ENCODE measurements at regions not wholly inside any gene's neighbourhood (a gene's known extent, or its start where the extent isn't known, plus 50 kb on each side); places are given as distances from the start of the nearest gene placed in this dataset.
"Not testable (repeated sequence)": the region's sequence is repeated elsewhere in the genome, so short reads cannot be mapped to it uniquely, and the experiment has no call there.

DNA sequence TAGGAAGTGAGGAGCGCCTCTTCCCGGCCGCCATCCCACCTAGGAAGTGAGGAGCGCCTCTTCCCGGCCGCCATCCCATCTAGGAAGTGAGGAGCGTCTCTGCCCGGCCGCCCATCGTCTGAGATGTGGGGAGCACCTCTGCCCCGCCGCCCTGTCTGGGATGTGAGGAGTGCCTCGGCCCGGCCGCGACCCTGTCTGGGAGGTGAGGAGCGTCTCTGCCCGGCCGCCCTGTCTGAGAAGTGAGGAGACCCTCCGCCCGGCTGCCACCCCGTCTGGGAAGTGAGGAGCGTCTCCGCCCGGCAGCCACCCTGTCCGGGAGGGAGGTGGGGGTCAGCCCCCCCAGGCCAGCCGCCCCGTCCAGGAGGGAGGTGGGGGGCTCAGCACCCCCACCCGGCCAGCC lies 814.4 kb downstream of the GATA3 start:
- H3K4me3 ChIP-seq (ENCODE audit: low read depth in 1 of 3, low read length in 3 of 3); DNase-seq: not testable (repeated sequence)

DNA sequence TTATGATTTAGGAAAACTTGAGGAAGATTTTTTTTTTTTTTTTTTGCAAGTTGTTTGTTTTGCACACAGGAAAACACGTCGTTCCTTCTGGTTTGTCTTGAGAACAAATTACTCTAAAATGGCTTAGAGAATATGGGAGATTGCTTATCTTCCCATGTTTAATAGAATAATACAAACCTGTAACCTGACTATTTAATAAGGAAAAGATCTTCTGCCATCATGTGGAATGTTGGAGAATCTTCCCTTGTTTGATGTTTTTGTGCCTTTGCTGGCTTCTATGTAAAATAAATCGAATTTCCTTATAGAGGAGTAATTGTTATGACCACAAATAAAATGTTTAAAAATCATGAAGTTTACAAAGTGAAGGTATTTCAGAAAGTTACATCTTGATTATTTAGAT lies 818.8 kb downstream of the GATA3 start:
- Histone ChIP-seq H3K27ac (ENCODE audit: low read depth in 1 of 3, low read length in 2 of 3) (no peak overlapping the region), H3K9me3 (ENCODE audit: control insufficient read depth in 2 of 2, insufficient read depth in 1 of 2, low read depth in 1 of 2, low read length in 1 of 2) (no peaks in the 10 kb centered on the region), H3K4me1 (ENCODE audit: control insufficient read depth in 3 of 3, insufficient read depth in 2 of 3, low read depth in 1 of 3, low read length in 2 of 3) (no peaks in the 10 kb centered on the region), H3K4me3 (ENCODE audit: low read depth in 1 of 3, low read length in 3 of 3) (no peak overlapping the region), H3K36me3 (ENCODE audit: control insufficient read depth in 3 of 3, insufficient read depth in 2 of 3, low read depth in 1 of 3, low read length in 3 of 3) (no peaks in the 10 kb centered on the region), H3K27me3 (ENCODE audit: control insufficient read depth in 3 of 3, insufficient read depth in 3 of 3, low read length in 3 of 3) (no peaks in the 10 kb centered on the region)
- DNase-seq (no peak), FAIRE-seq (no peak)
- WGBS, 3 donors, result 26 to 44% (median 37%) methylated on average over 3 of the region's 3 CpGs

More for the DNA sequence above, 814.4 kb downstream of the GATA3 start:
- not testable (repeated sequence) for H3K9me3 ChIP-seq (ENCODE audit: control insufficient read depth in 2 of 2, insufficient read depth in 1 of 2, low read depth in 1 of 2, low read length in 1 of 2); H3K4me1 ChIP-seq (ENCODE audit: control insufficient read depth in 3 of 3, insufficient read depth in 2 of 3, low read depth in 1 of 3, low read length in 2 of 3); H3K36me3 ChIP-seq (ENCODE audit: control insufficient read depth in 3 of 3, insufficient read depth in 2 of 3, low read depth in 1 of 3, low read length in 3 of 3); FAIRE-seq; H3K27me3 ChIP-seq (ENCODE audit: control insufficient read depth in 3 of 3, insufficient read depth in 3 of 3, low read length in 3 of 3); H3K27ac ChIP-seq (ENCODE audit: low read depth in 1 of 3, low read length in 2 of 3)
- WGBS, 3 donors, result 94 to 96% (median 95%) methylated on average over 5 to 29 of the region's 29 CpGs

DNA sequence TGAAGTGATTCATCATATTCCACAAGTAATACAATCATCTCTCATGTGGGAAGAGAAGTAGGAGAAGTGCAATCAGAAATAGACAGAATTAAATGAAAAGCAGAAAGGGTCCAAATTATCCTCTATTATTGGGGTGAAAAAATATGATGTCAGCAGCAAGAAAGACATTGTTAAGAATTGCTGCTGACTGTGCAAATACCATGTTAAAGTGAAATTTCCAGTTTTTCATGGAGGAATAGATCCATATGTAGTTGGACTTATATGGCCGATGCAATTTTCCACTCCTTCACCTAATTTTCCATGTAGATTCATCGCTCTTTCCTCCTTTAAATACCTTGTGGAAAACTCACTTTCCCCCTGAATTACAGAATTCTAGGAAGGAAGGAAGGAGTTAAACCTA lies 819.8 kb downstream of the GATA3 start:
- no peaks in the 10 kb centered on the region for H3K27me3 ChIP-seq (ENCODE audit: control insufficient read depth in 3 of 3, insufficient read depth in 3 of 3, low read length in 3 of 3)
- no peaks in the 10 kb centered on the region for H3K36me3 ChIP-seq (ENCODE audit: control insufficient read depth in 3 of 3, insufficient read depth in 2 of 3, low read depth in 1 of 3, low read length in 3 of 3)
- DNase-seq (no peak), FAIRE-seq (no peak)
- no peaks in the 10 kb centered on the region for H3K9me3 ChIP-seq (ENCODE audit: control insufficient read depth in 2 of 2, insufficient read depth in 1 of 2, low read depth in 1 of 2, low read length in 1 of 2)
- WGBS, 3 donors, result 91 to 94% (median 92%) methylated on average over 2 of the region's 2 CpGs
- no peak overlapping the region for H3K27ac ChIP-seq (ENCODE audit: low read depth in 1 of 3, low read length in 2 of 3)
- no peak overlapping the region for H3K4me3 ChIP-seq (ENCODE audit: low read depth in 1 of 3, low read length in 3 of 3)
- H3K4me1 ChIP-seq (ENCODE audit: control insufficient read depth in 3 of 3, insufficient read depth in 2 of 3, low read depth in 1 of 3, low read length in 2 of 3), result no peaks in the 10 kb centered on the region

DNA sequence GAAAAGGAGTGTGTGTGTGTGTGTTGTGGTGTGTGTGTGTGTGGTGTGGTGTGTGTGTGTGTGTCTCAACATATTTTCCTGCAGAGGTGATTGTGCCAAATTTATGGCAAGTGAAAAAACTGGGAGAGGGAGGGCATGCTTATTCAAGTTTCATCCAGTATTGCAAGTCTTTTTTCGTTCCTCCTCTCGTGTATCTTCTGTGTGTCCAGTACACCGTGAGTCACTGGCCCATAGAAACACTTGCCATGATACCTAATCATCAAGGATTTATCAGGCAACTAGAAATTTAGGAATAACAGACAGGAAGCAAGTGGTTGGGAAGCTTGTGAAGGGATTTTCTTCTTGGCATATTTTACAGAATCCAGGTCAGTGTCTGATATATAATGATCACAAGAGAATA lies 820.5 kb downstream of the GATA3 start:
- Histone ChIP-seq H3K36me3 (ENCODE audit: control insufficient read depth in 3 of 3, insufficient read depth in 2 of 3, low read depth in 1 of 3, low read length in 3 of 3) (no peaks in the 10 kb centered on the region), H3K9me3 (ENCODE audit: control insufficient read depth in 2 of 2, insufficient read depth in 1 of 2, low read depth in 1 of 2, low read length in 1 of 2) (no peaks in the 10 kb centered on the region), H3K27ac (ENCODE audit: low read depth in 1 of 3, low read length in 2 of 3) (no peak overlapping the region), H3K27me3 (ENCODE audit: control insufficient read depth in 3 of 3, insufficient read depth in 3 of 3, low read length in 3 of 3) (no peaks in the 10 kb centered on the region), H3K4me3 (ENCODE audit: low read depth in 1 of 3, low read length in 3 of 3) (no peak overlapping the region), H3K4me1 (ENCODE audit: control insufficient read depth in 3 of 3, insufficient read depth in 2 of 3, low read depth in 1 of 3, low read length in 2 of 3) (no peaks in the 10 kb centered on the region)
- no peak for FAIRE-seq
- DNase-seq, result no peak
- WGBS, 3 donors, result 79 to 86% (median 85%) methylated on average over 3 of the region's 3 CpGs

DNA sequence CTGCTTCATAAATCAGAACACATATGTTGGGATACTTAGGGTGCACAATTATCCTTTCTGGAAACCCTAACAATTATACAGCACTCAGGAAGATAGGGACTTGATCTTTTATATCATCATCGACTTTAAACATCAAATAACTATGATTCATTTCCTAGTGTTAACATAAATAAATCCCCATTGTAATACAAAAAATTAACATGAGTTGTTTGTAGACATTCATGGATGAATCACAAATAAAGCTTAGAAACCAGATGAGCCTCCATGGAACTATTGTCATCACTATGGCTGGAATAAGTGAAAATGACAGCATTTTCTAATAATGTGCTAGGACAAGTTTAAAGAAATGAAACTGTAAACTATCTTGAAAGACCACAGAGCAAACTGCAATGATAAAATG lies 821.7 kb downstream of the GATA3 start:
- H3K4me3 ChIP-seq (ENCODE audit: low read depth in 1 of 3, low read length in 3 of 3), result no peak overlapping the region
- no peaks in the 10 kb centered on the region for H3K4me1 ChIP-seq (ENCODE audit: control insufficient read depth in 3 of 3, insufficient read depth in 2 of 3, low read depth in 1 of 3, low read length in 2 of 3)
- H3K36me3 ChIP-seq (ENCODE audit: control insufficient read depth in 3 of 3, insufficient read depth in 2 of 3, low read depth in 1 of 3, low read length in 3 of 3), result no peaks in the 10 kb centered on the region
- H3K9me3 ChIP-seq (ENCODE audit: control insufficient read depth in 2 of 2, insufficient read depth in 1 of 2, low read depth in 1 of 2, low read length in 1 of 2), result no peaks in the 10 kb centered on the region
- no peak for FAIRE-seq
- no peak overlapping the region for H3K27ac ChIP-seq (ENCODE audit: low read depth in 1 of 3, low read length in 2 of 3)
- no peak for DNase-seq
- no peaks in the 10 kb centered on the region for H3K27me3 ChIP-seq (ENCODE audit: control insufficient read depth in 3 of 3, insufficient read depth in 3 of 3, low read length in 3 of 3)
- WGBS, 3 donors, result 42 to 60% (median 44%) methylated on average over 1 of the region's 1 CpG

DNA sequence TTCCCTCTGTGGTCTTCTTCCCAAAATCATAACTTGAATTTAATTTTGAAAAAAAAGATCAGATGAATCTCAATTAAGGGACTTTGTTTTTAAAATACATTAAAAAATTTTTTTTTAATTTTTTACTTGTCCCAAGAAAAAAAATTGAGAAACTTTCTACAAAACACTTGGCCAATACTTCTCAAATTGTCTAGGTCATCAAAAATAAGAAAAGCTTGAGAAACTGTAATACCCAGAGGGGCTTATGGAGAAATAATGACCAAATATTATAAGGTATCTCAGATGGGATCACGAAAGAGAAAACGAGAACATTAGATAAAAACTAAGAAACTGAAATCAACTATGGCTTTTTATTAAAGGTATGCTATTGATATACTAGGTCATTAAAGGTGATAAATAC lies 835.0 kb downstream of the GATA3 start:
- H3K9me3 ChIP-seq (ENCODE audit: control insufficient read depth in 2 of 2, insufficient read depth in 1 of 2, low read depth in 1 of 2, low read length in 1 of 2), result no peaks in the 10 kb centered on the region
- H3K4me3 ChIP-seq (ENCODE audit: low read depth in 1 of 3, low read length in 3 of 3), result no peak overlapping the region
- no peak for DNase-seq
- 70 to 89% (median 87%) methylated on average over 2 of the region's 2 CpGs for WGBS, 3 donors
- H3K4me1 ChIP-seq (ENCODE audit: control insufficient read depth in 3 of 3, insufficient read depth in 2 of 3, low read depth in 1 of 3, low read length in 2 of 3), result no peaks in the 10 kb centered on the region
- no peaks in the 10 kb centered on the region for H3K36me3 ChIP-seq (ENCODE audit: control insufficient read depth in 3 of 3, insufficient read depth in 2 of 3, low read depth in 1 of 3, low read length in 3 of 3)
- H3K27ac ChIP-seq (ENCODE audit: low read depth in 1 of 3, low read length in 2 of 3), result no peak overlapping the region
- H3K27me3 ChIP-seq (ENCODE audit: control insufficient read depth in 3 of 3, insufficient read depth in 3 of 3, low read length in 3 of 3), result no peaks in the 10 kb centered on the region
- no peak for FAIRE-seq

DNA sequence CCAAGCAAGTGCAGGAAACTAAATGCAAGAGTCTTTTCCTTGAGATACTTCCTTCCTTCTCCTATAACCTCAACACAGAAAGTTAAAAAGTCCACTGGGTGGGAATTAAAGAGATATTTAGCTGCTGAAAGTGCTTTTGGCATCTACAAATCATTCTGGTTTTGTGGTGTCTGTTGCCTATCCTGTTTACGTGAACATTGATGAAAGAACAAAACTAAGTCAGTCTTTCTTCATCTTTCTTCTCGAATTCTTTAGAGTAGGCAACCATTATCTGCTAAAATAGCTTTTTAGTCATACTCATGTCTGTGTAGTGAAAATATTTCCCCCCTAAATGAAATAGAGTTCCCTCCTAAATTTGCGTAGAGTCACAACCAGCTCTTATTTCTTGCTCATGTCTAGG lies 838.6 kb downstream of the GATA3 start:
- Histone ChIP-seq H3K4me3 (ENCODE audit: low read depth in 1 of 3, low read length in 3 of 3) (no peak overlapping the region), H3K4me1 (ENCODE audit: control insufficient read depth in 3 of 3, insufficient read depth in 2 of 3, low read depth in 1 of 3, low read length in 2 of 3) (no peaks in the 10 kb centered on the region), H3K9me3 (ENCODE audit: control insufficient read depth in 2 of 2, insufficient read depth in 1 of 2, low read depth in 1 of 2, low read length in 1 of 2) (no peaks in the 10 kb centered on the region), H3K27me3 (ENCODE audit: control insufficient read depth in 3 of 3, insufficient read depth in 3 of 3, low read length in 3 of 3) (no peaks in the 10 kb centered on the region), H3K36me3 (ENCODE audit: control insufficient read depth in 3 of 3, insufficient read depth in 2 of 3, low read depth in 1 of 3, low read length in 3 of 3) (no peaks in the 10 kb centered on the region), H3K27ac (ENCODE audit: low read depth in 1 of 3, low read length in 2 of 3) (no peak overlapping the region)
- DNase-seq, result no peak
- no peak for FAIRE-seq
- WGBS, 3 donors, result 64 to 74% (median 70%) methylated on average over 3 of the region's 3 CpGs

DNA sequence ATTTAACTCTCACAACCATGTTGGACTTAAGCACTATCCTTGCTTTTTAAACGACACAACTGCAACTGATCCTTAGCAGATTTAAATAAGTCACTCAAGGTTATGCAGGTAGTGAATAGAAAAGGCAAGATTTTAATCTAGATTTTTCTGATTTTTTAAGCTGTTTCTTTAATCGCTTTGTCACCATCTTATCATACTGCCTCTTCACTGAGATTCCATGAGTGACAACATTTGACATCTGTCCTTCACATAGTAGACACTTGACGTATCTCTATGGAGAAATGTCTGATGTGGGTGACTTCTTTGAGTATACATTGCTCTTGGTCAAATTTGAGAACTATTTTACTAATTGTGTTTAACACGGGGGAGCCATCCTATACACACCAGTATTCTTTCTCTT lies 839.7 kb downstream of the GATA3 start:
- no peak for FAIRE-seq
- DNase-seq, result no peak
- 70 to 89% (median 74%) methylated on average over 4 of the region's 4 CpGs for WGBS, 3 donors

DNA sequence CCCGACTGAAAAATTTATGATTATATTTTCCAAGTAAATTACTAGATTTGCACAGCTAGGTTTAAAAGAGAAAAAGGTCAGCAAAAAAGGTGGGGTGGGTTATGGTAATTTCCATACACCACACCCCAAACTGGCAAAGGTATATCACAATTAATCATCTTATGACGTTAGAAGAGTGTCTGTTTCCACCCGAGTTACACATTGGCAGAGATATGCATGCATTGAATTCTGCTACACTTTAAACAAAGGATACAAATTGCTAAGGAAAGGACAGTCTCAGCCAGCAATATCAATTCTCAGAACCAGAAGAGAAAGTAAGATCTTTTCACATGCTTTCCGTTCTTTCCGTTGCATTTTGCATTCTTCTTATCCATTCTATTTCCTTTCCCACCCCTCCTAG lies 843.3 kb downstream of the GATA3 start:
- Histone ChIP-seq H3K27ac (ENCODE audit: low read depth in 1 of 3, low read length in 2 of 3) (no peak overlapping the region), H3K4me1 (ENCODE audit: control insufficient read depth in 3 of 3, insufficient read depth in 2 of 3, low read depth in 1 of 3, low read length in 2 of 3) (no peaks in the 10 kb centered on the region), H3K27me3 (ENCODE audit: control insufficient read depth in 3 of 3, insufficient read depth in 3 of 3, low read length in 3 of 3) (no peaks in the 10 kb centered on the region), H3K9me3 (ENCODE audit: control insufficient read depth in 2 of 2, insufficient read depth in 1 of 2, low read depth in 1 of 2, low read length in 1 of 2) (no peaks in the 10 kb centered on the region), H3K4me3 (ENCODE audit: low read depth in 1 of 3, low read length in 3 of 3) (no peak overlapping the region), H3K36me3 (ENCODE audit: control insufficient read depth in 3 of 3, insufficient read depth in 2 of 3, low read depth in 1 of 3, low read length in 3 of 3) (no peaks in the 10 kb centered on the region)
- no peak for FAIRE-seq
- WGBS, 3 donors, result 59 to 64% (median 61%) methylated on average over 5 of the region's 5 CpGs
- DNase-seq, result no peak

More for the DNA sequence above, 839.7 kb downstream of the GATA3 start:
- no peaks in the 10 kb centered on the region for H3K36me3 ChIP-seq (ENCODE audit: control insufficient read depth in 3 of 3, insufficient read depth in 2 of 3, low read depth in 1 of 3, low read length in 3 of 3)
- no peak overlapping the region for H3K4me3 ChIP-seq (ENCODE audit: low read depth in 1 of 3, low read length in 3 of 3)
- no peak overlapping the region for H3K27ac ChIP-seq (ENCODE audit: low read depth in 1 of 3, low read length in 2 of 3)
- H3K4me1 ChIP-seq (ENCODE audit: control insufficient read depth in 3 of 3, insufficient read depth in 2 of 3, low read depth in 1 of 3, low read length in 2 of 3), result no peaks in the 10 kb centered on the region
- no peaks in the 10 kb centered on the region for H3K27me3 ChIP-seq (ENCODE audit: control insufficient read depth in 3 of 3, insufficient read depth in 3 of 3, low read length in 3 of 3)
- H3K9me3 ChIP-seq (ENCODE audit: control insufficient read depth in 2 of 2, insufficient read depth in 1 of 2, low read depth in 1 of 2, low read length in 1 of 2), result no peaks in the 10 kb centered on the region

Measured in small intestine (tissue), 7 donors.